ENCODE measurements at regions not wholly inside any gene's neighbourhood (a gene's known extent, or its start where the extent isn't known, plus 50 kb on each side); places are given as distances from the start of the nearest gene placed in this dataset.

- no peak overlapping the region for H3K27ac ChIP-seq
- peaks cover 0 to 8% of the 10 kb centered on the region in 2 donors for H3K4me1 ChIP-seq
- no peak for TF ChIP-seq CTCF (IDR thresholded peaks at IDR 0.05)
- no peak for DNase-seq (ENCODE audit: low spot score)
- no peak overlapping the region for H3K4me3 ChIP-seq
- no peaks in the 10 kb centered on the region for H3K9me3 ChIP-seq
- no peaks in the 10 kb centered on the region for H3K36me3 ChIP-seq
- no peaks in the 10 kb centered on the region for H3K27me3 ChIP-seq
Measured at GRCh38 chr7:69193061-69193460, 405.2 kb upstream of the AUTS2 start.

GRCh38 chr7:69196593-69196992 is 401.7 kb upstream of the AUTS2 start:
- no peak for DNase-seq (ENCODE audit: low spot score)
- Histone ChIP-seq H3K27me3 (no peaks in the 10 kb centered on the region), H3K4me1 (no peaks in the 10 kb centered on the region), H3K27ac (no peak overlapping the region), H3K4me3 (no peak overlapping the region), H3K9me3 (no peaks in the 10 kb centered on the region), H3K36me3 (no peaks in the 10 kb centered on the region)
- TF ChIP-seq CTCF (IDR thresholded peaks at IDR 0.05): no peak

- DNase-seq (ENCODE audit: low spot score): no peak
- Histone ChIP-seq H3K27ac (no peak overlapping the region), H3K4me3 (no peak overlapping the region), H3K36me3 (no peaks in the 10 kb centered on the region), H3K27me3 (no peaks in the 10 kb centered on the region), H3K9me3 (no peaks in the 10 kb centered on the region), H3K4me1 (no peaks in the 10 kb centered on the region)
- TF ChIP-seq CTCF (IDR thresholded peaks at IDR 0.05): no peak
Measured at GRCh38 chr7:69198250-69198649, 400.0 kb upstream of the AUTS2 start.

- no peaks in the 10 kb centered on the region for H3K36me3 ChIP-seq
Measured at GRCh38 chr7:69199041-69199440, 399.2 kb upstream of the AUTS2 start.

GRCh38 chr7:69199661-69200060 is 398.6 kb upstream of the AUTS2 start:
- H3K27ac ChIP-seq: no peak overlapping the region
- TF ChIP-seq CTCF (IDR thresholded peaks at IDR 0.05): no peak
- no peaks in the 10 kb centered on the region for H3K9me3 ChIP-seq
- no peak for DNase-seq (ENCODE audit: low spot score)
- H3K27me3 ChIP-seq: no peaks in the 10 kb centered on the region
- no peaks in the 10 kb centered on the region for H3K36me3 ChIP-seq
- no peak overlapping the region for H3K4me3 ChIP-seq
- no peaks in the 10 kb centered on the region for H3K4me1 ChIP-seq

More at GRCh38 chr7:69199041-69199440, 399.2 kb upstream of the AUTS2 start:
- no peaks in the 10 kb centered on the region for H3K27me3 ChIP-seq
- no peak overlapping the region for H3K27ac ChIP-seq
- H3K4me1 ChIP-seq: no peaks in the 10 kb centered on the region
- no peaks in the 10 kb centered on the region for H3K9me3 ChIP-seq
- TF ChIP-seq CTCF (IDR thresholded peaks at IDR 0.05): no peak
- DNase-seq (ENCODE audit: low spot score): no peak
- no peak overlapping the region for H3K4me3 ChIP-seq

GRCh38 chr7:69203871-69204270 is 394.4 kb upstream of the AUTS2 start:
- H3K27me3 ChIP-seq: no peaks in the 10 kb centered on the region
- H3K4me3 ChIP-seq: no peak overlapping the region
- no peaks in the 10 kb centered on the region for H3K4me1 ChIP-seq
- DNase-seq (ENCODE audit: low spot score): no peak
- H3K36me3 ChIP-seq: no peaks in the 10 kb centered on the region
- no peak for TF ChIP-seq CTCF (IDR thresholded peaks at IDR 0.05)
- no peaks in the 10 kb centered on the region for H3K9me3 ChIP-seq
- no peak overlapping the region for H3K27ac ChIP-seq
